Neural cell (in vitro differentiated cells): ENCODE measurements at regions not wholly inside any gene's neighbourhood (a gene's known extent, or its start where the extent isn't known, plus 50 kb on each side); places are given as distances from the start of the nearest gene placed in this dataset.

Source experiments
- H2AFZ ChIP-seq: fragments of 200-600, 300-800 bp; sonication (generic), shearing (Covaris generic); 2 replicates; pipeline ENCODE4 v1.6.0; 2014; ENCODE audit warnings: low read depth, mild to moderate bottlenecking, antibody characterized with exemption, low read length, moderate library complexity
- H3F3A ChIP-seq: fragments of 200-600 bp; shearing (Covaris generic); 2 replicates; pipeline ENCODE4 v1.6.1; 2016; ENCODE audit warnings: mild to moderate bottlenecking, moderate library complexity, mixed read lengths, antibody characterized with exemption, low read length; ENCODE audit not compliant: insufficient read depth, poor library complexity, severe bottlenecking
- H3K27ac ChIP-seq: fragments of 200-600, 300-800 bp; sonication (generic), shearing (Covaris generic); 2 replicates; pipeline ENCODE4 v1.5.1; 2014; ENCODE audit warnings: mild to moderate bottlenecking, low read length, moderate library complexity
- H3K27me3 ChIP-seq: fragments of 300-800, 200-600 bp; sonication (generic), shearing (Covaris generic); 2 replicates; pipeline ENCODE4 v1.6.0; 2014; ENCODE audit warnings: mild to moderate bottlenecking, low read depth, low read length, moderate library complexity; ENCODE audit not compliant: insufficient read depth
- H3K36me3 ChIP-seq: fragments of 300-800, 200-600 bp; sonication (generic), shearing (Covaris generic); 2 replicates; pipeline ENCODE4 v1.5.1; 2014; ENCODE audit warnings: mild to moderate bottlenecking, antibody characterized with exemption, low read length, moderate library complexity; ENCODE audit not compliant: insufficient read depth
- H3K4me2 ChIP-seq: fragments of 300-800, 200-600 bp; sonication (generic), shearing (Covaris generic); 2 replicates; pipeline ENCODE4 v1.6.0; 2014; ENCODE audit warnings: mild to moderate bottlenecking, low read length
- H3K4me3 ChIP-seq: fragments of 300-800, 200-600 bp; sonication (generic), shearing (Covaris generic); 2 replicates; pipeline ENCODE4 v1.5.1; 2014; ENCODE audit warnings: mild to moderate bottlenecking, low read length, moderate library complexity
- H3K79me2 ChIP-seq: fragments of 200-600 bp; shearing (Covaris generic); replicated peaks from 2 replicates; pipeline ENCODE4 v1.6.0; 2014; ENCODE audit warnings: mild to moderate bottlenecking, low read length, moderate library complexity; ENCODE audit not compliant: insufficient read depth
- H3K9ac ChIP-seq: fragments of 300-800, 200-600 bp; sonication (generic), shearing (Covaris generic); 2 replicates; pipeline ENCODE4 v1.6.1; 2016; ENCODE audit warnings: mild to moderate bottlenecking, low read length, mixed read lengths
- H3K9me2 ChIP-seq: fragments of 200-600 bp; shearing (Covaris generic); 2 replicates; pipeline ENCODE4 v1.6.1; 2016; ENCODE audit warnings: mild to moderate bottlenecking, low read length, mixed read lengths; ENCODE audit not compliant: insufficient read depth
- H3K9me3 ChIP-seq: fragments of 200-600, 300-800 bp; sonication (generic), shearing (Covaris generic); 2 replicates; pipeline ENCODE4 v1.6.1; 2016; ENCODE audit warnings: mild to moderate bottlenecking, mixed run types, low read length, moderate library complexity, mixed read lengths
- H4K20me1 ChIP-seq: fragments of 200-600 bp; shearing (Covaris generic); 2 replicates; pipeline ENCODE4 v1.6.1; 2016; ENCODE audit warnings: mild to moderate bottlenecking, mixed run types; ENCODE audit not compliant: insufficient read depth
- CTCF ChIP-seq: fragments of 450-650 bp; IDR thresholded peaks from 2 replicates; pipeline ENCODE4 v1.5.1; 2014; ENCODE audit warnings: antibody characterized with exemption, mild to moderate bottlenecking, moderate library complexity; ENCODE audit not compliant: poor library complexity, severe bottlenecking
- EP300 ChIP-seq: fragments of 450-650 bp; conservative IDR thresholded peaks from 2 replicates; pipeline ENCODE4 v1.6.1; 2014; ENCODE audit warnings: antibody characterized with exemption, mild to moderate bottlenecking, moderate library complexity; ENCODE audit not compliant: poor library complexity, severe bottlenecking
- EZH2 ChIP-seq: fragments of 200-600, 300-800 bp; shearing (Covaris generic), sonication (generic); IDR thresholded peaks from 2 replicates; pipeline ENCODE4 v1.6.1; 2014; ENCODE audit warnings: antibody characterized with exemption, low read length, borderline replicate concordance, mild to moderate bottlenecking; ENCODE audit not compliant: insufficient read depth, poor library complexity, severe bottlenecking
- MXI1 ChIP-seq: fragments of 450-650 bp; conservative IDR thresholded peaks from 2 replicates; pipeline ENCODE4 v1.6.1; 2014; ENCODE audit warnings: antibody characterized with exemption, mild to moderate bottlenecking; ENCODE audit not compliant: poor library complexity, severe bottlenecking
- POLR2AphosphoS5 ChIP-seq: IDR thresholded peaks from 2 replicates; pipeline ENCODE4 v1.6.1; 2012
- RAD21 ChIP-seq: fragments of 450-650 bp; conservative IDR thresholded peaks from 2 replicates; pipeline ENCODE4 v1.6.1; 2014; ENCODE audit warnings: antibody characterized with exemption, mild to moderate bottlenecking, moderate library complexity
- REST ChIP-seq: IDR thresholded peaks from 2 replicates; pipeline ENCODE4 v1.6.1; 2012; ENCODE audit warnings: borderline replicate concordance
- SMC3 ChIP-seq: fragments of 450-650 bp; conservative IDR thresholded peaks from 2 replicates; pipeline ENCODE4 v1.6.1; 2014; ENCODE audit warnings: antibody characterized with exemption, mild to moderate bottlenecking, moderate library complexity; ENCODE audit not compliant: poor library complexity
- TAF1 ChIP-seq: IDR thresholded peaks from 2 replicates; pipeline ENCODE4 v1.6.1; 2012; ENCODE audit warnings: low read depth

GRCh38 chr1:113293256-113293626 is 97.1 kb upstream of the MAGI3 start:
- no peaks in the 10 kb centered on the region for H3K79me2 ChIP-seq
- H3K27ac ChIP-seq, result no peak overlapping the region
- no peaks in the 10 kb centered on the region for H4K20me1 ChIP-seq
- H3K9me3 ChIP-seq, result no peaks in the 10 kb centered on the region
- no peak for TF ChIP-seq EP300
- no peak for TF ChIP-seq POLR2AphosphoS5
- no peak for TF ChIP-seq SMC3
- no peak for TF ChIP-seq RAD21
- no peak for TF ChIP-seq CTCF
- TF ChIP-seq REST, result no peak
- no peak for TF ChIP-seq EZH2
- no peak for TF ChIP-seq MXI1
- TF ChIP-seq TAF1, result no peak
- no peak overlapping the region for H3K4me3 ChIP-seq
- H3K4me2 ChIP-seq, result no peak overlapping the region
- H3K9me2 ChIP-seq, result no peaks in the 10 kb centered on the region
- H3K27me3 ChIP-seq, result no peaks in the 10 kb centered on the region
- H3K9ac ChIP-seq, result no peak overlapping the region
- H2AFZ ChIP-seq, result no peak overlapping the region
- no peaks in the 10 kb centered on the region for H3K36me3 ChIP-seq
- H3F3A ChIP-seq, result no peaks in the 10 kb centered on the region

GRCh38 chr1:113297749-113298148 is 92.6 kb upstream of the MAGI3 start:
- Histone ChIP-seq H3K4me2 (no peak overlapping the region), H2AFZ (no peak overlapping the region), H4K20me1 (no peaks in the 10 kb centered on the region), H3K9me2 (no peaks in the 10 kb centered on the region), H3K36me3 (no peaks in the 10 kb centered on the region), H3K79me2 (no peaks in the 10 kb centered on the region), H3K9me3 (no peaks in the 10 kb centered on the region), H3K27me3 (no peaks in the 10 kb centered on the region), H3K9ac (no peak overlapping the region), H3K27ac (no peak overlapping the region), H3K4me3 (no peak overlapping the region), H3F3A (no peaks in the 10 kb centered on the region)
- no peak for TF ChIP-seq POLR2AphosphoS5
- no peak for TF ChIP-seq RAD21
- TF ChIP-seq REST, result no peak
- TF ChIP-seq TAF1, result no peak
- TF ChIP-seq SMC3, result no peak
- no peak for TF ChIP-seq MXI1
- TF ChIP-seq EP300, result no peak
- no peak for TF ChIP-seq CTCF
- no peak for TF ChIP-seq EZH2
